Endodermal cell (in vitro differentiated cells): ENCODE measurements at regions not wholly inside any gene's neighbourhood (a gene's known extent, or its start where the extent isn't known, plus 50 kb on each side); places are given as distances from the start of the nearest gene placed in this dataset.
A peak's percentile ranks its signal among the peaks of the same experiment; 100 is the strongest.

ENCODE experiments used
- DNase-seq: peaks from one replicate; pipeline ENCODE4 v3.0.0-alpha.2; 2017
- H3K27ac ChIP-seq: 2 replicates; pipeline ENCODE4 v1.5.1; 2013; ENCODE audit warnings: mild to moderate bottlenecking, low read depth, low read length, moderate library complexity
- H3K27me3 ChIP-seq: 2 replicates; pipeline ENCODE4 v1.6.1; 2013; ENCODE audit warnings: mild to moderate bottlenecking, low read length, moderate library complexity; ENCODE audit not compliant: insufficient read depth, control insufficient read depth, poor library complexity, severe bottlenecking
- H3K36me3 ChIP-seq: 2 replicates; pipeline ENCODE4 v1.7.0; 2013; ENCODE audit warnings: mild to moderate bottlenecking, low read length, moderate library complexity; ENCODE audit not compliant: control insufficient read depth, insufficient read depth
- H3K4me1 ChIP-seq: one replicate; pipeline ENCODE4 v1.7.0; 2013; ENCODE audit warnings: low read length; ENCODE audit not compliant: control insufficient read depth, insufficient read depth
- H3K4me3 ChIP-seq: 2 replicates; pipeline ENCODE4 v1.5.1; 2013; ENCODE audit warnings: mild to moderate bottlenecking, low read length, moderate library complexity
- H3K9ac ChIP-seq: 2 replicates; pipeline ENCODE4 v1.6.1; 2013; ENCODE audit warnings: mild to moderate bottlenecking, low read length, moderate library complexity; ENCODE audit not compliant: poor library complexity, severe bottlenecking; ENCODE audit errors: extremely low read depth
- H3K9me3 ChIP-seq: 2 replicates; pipeline ENCODE4 v1.6.1; 2013; ENCODE audit warnings: mild to moderate bottlenecking, low read length, moderate library complexity; ENCODE audit not compliant: control insufficient read depth
- H3K27ac Mint-ChIP-seq: 2 replicates; pipeline ENCODE4 v1.8.0; 2020; ENCODE audit warnings: mixed read lengths
- H3K27me3 Mint-ChIP-seq: 2 replicates; pipeline ENCODE4 v1.8.0; 2021; ENCODE audit warnings: mild to moderate bottlenecking, mixed read lengths; ENCODE audit not compliant: insufficient read depth
- H3K36me3 Mint-ChIP-seq: 2 replicates; pipeline ENCODE4 v1.8.0; 2020; ENCODE audit warnings: low read depth, mixed read lengths
- H3K4me1 Mint-ChIP-seq: 2 replicates; pipeline ENCODE4 v1.8.0; 2020; ENCODE audit warnings: mixed read lengths
- H3K4me3 Mint-ChIP-seq: 2 replicates; pipeline ENCODE4 v1.8.0; 2020; ENCODE audit warnings: mild to moderate bottlenecking, moderate library complexity, mixed read lengths
- H3K9me3 Mint-ChIP-seq: 2 replicates; pipeline ENCODE4 v1.8.0; 2020; ENCODE audit warnings: mild to moderate bottlenecking, mixed read lengths
- WGBS, 2 experiments: methylation state at CpG; one replicate each; pipeline versions ENCODE4 v1.1.5 to v1.1.7; 2013; ENCODE audit warnings: missing lambda C conversion rate in 2 of 2, mixed read lengths in 1 of 2; ENCODE audit not compliant: insufficient coverage in 1 of 2, insufficient read length in 1 of 2; 5-methylcytosine and 5-hydroxymethylcytosine counted together
- TF ChIP-seq, protein P1 (sequence below): fragments of 200-600 bp; sonication (generic); conservative IDR thresholded peaks from 2 replicates; pipeline ENCODE4 v1.5.0; 2021; ENCODE audit warnings: antibody characterized with exemption, mild to moderate bottlenecking

- H3K27ac ChIP-seq = no peak overlapping the region
- H3K4me1 ChIP-seq = no peaks in the 10 kb centered on the region
- peaks cover 3% of the 10 kb centered on the region for H3K4me1 Mint-ChIP-seq
- no peaks in the 10 kb centered on the region for H3K36me3 ChIP-seq
- TF ChIP-seq, protein P1, sequence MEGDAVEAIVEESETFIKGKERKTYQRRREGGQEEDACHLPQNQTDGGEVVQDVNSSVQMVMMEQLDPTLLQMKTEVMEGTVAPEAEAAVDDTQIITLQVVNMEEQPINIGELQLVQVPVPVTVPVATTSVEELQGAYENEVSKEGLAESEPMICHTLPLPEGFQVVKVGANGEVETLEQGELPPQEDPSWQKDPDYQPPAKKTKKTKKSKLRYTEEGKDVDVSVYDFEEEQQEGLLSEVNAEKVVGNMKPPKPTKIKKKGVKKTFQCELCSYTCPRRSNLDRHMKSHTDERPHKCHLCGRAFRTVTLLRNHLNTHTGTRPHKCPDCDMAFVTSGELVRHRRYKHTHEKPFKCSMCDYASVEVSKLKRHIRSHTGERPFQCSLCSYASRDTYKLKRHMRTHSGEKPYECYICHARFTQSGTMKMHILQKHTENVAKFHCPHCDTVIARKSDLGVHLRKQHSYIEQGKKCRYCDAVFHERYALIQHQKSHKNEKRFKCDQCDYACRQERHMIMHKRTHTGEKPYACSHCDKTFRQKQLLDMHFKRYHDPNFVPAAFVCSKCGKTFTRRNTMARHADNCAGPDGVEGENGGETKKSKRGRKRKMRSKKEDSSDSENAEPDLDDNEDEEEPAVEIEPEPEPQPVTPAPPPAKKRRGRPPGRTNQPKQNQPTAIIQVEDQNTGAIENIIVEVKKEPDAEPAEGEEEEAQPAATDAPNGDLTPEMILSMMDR = no peak
- peaks cover 4% of the 10 kb centered on the region for H3K9me3 ChIP-seq
- H3K9ac ChIP-seq = no peak overlapping the region
- H3K27me3 ChIP-seq = no peaks in the 10 kb centered on the region
- no peak overlapping the region for H3K27ac Mint-ChIP-seq
- H3K4me3 Mint-ChIP-seq = no peak overlapping the region
- no peak for DNase-seq
- WGBS, 2 experiments = no CpG with 5 or more reads among the region's 1 CpG
- no peaks in the 10 kb centered on the region for H3K36me3 Mint-ChIP-seq
- no peak overlapping the region for H3K4me3 ChIP-seq
- H3K9me3 Mint-ChIP-seq = no peaks in the 10 kb centered on the region
- no peaks in the 10 kb centered on the region for H3K27me3 Mint-ChIP-seq
Observed at GRCh38 chr16:60682219-60682618, 1354.0 kb downstream of the CDH8 start.

- Mint-ChIP-seq H3K27me3 (no peaks in the 10 kb centered on the region), H3K27ac (no peak overlapping the region)
- TF ChIP-seq, protein P1 = no peak
Observed at GRCh38 chr16:60681043-60681442, 1355.2 kb downstream of the CDH8 start.

DNA sequence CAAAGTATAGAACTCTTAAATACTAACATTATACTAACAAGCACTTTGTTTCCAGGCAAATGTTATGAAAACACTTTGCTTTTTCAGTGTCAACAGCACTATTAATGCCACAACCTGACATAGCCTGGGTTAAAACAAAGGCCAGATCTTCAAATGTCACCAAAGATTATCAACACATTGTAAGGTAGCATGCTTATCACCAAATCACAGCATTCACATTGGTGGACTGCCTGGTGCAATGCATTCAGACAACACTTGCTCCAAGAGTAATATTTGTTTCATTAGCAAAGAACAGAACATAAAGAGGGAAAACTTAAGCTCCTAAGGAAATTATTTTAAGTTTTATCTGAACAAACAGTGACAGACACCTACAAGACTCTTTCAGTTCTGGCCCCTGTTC is 1361.2 kb downstream of the CDH8 start:
- H3K9ac ChIP-seq = no peak overlapping the region
- no peak overlapping the region for H3K27ac ChIP-seq
- TF ChIP-seq, protein P1 = no peak
- no peak for DNase-seq
- Mint-ChIP-seq H3K9me3 (no peaks in the 10 kb centered on the region), H3K4me3 (no peak overlapping the region), H3K4me1 (peaks cover 2% of the 10 kb centered on the region), H3K36me3 (no peaks in the 10 kb centered on the region), H3K27me3 (no peaks in the 10 kb centered on the region), H3K27ac (no peak overlapping the region)
- peaks cover 4% of the 10 kb centered on the region for H3K4me1 ChIP-seq
- no peaks in the 10 kb centered on the region for H3K27me3 ChIP-seq
- H3K36me3 ChIP-seq = no peaks in the 10 kb centered on the region
- no peak overlapping the region for H3K4me3 ChIP-seq
- H3K9me3 ChIP-seq = no peaks in the 10 kb centered on the region

More at GRCh38 chr16:60681043-60681442, 1355.2 kb downstream of the CDH8 start:
- peaks cover 3% of the 10 kb centered on the region for H3K4me1 Mint-ChIP-seq
- no peak overlapping the region for H3K4me3 Mint-ChIP-seq
- no peaks in the 10 kb centered on the region for H3K36me3 Mint-ChIP-seq
- Histone ChIP-seq H3K27ac (no peak overlapping the region), H3K9me3 (no peaks in the 10 kb centered on the region), H3K27me3 (no peaks in the 10 kb centered on the region), H3K4me3 (no peak overlapping the region), H3K36me3 (no peaks in the 10 kb centered on the region), H3K9ac (no peak overlapping the region), H3K4me1 (no peaks in the 10 kb centered on the region)
- peak; percentile 49 for DNase-seq
- 69% methylated on average over 1 of the region's 1 CpG; no CpG with 5 or more reads in 1 of the 2 experiments for WGBS, 2 experiments
- H3K9me3 Mint-ChIP-seq = no peaks in the 10 kb centered on the region
